ENCODE measurements at regions not wholly inside any gene's neighbourhood (a gene's known extent, or its start where the extent isn't known, plus 50 kb on each side); places are given as distances from the start of the nearest gene placed in this dataset.

DNA sequence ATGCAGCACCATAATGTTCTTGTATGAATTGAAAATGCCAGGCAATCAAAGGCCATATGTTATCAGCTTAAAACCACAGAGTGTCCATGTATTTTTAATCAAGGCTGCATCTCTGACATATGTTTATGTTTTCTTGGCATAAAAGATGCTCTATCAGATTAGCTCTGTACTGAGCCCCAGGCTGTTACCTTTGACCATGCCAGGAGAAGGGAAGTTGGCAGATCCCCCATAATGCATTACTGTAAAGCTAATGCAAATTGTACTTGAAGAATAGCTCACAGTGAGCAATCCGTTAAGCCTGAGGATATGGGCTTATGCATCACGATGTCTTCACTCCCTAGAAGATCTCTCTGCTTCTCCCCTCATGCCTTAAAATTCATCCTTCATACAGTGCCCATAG, 414.4 kb downstream of the BRINP1 start:
- no peak for DNase-seq (ENCODE audit: low read depth)

DNA sequence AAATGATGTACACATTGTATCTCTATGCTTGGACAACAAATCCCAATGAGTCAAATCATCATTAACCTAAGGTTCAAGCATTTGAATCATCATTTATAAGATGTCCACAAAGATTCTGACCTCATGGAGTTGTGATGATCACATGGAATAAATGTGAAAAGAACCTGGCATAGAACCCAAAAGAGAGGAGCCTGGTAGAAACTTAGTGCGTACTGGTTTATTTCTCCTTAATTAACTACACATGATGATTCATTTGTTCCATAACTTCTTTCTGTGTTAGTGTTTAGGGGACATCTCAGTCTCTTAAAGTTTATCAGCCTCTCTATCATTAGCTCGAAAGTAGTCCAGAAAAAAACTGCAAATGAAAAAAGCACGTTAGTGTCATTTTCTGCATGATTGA, 411.6 kb downstream of the BRINP1 start:
- no peak for DNase-seq (ENCODE audit: low read depth)

DNA sequence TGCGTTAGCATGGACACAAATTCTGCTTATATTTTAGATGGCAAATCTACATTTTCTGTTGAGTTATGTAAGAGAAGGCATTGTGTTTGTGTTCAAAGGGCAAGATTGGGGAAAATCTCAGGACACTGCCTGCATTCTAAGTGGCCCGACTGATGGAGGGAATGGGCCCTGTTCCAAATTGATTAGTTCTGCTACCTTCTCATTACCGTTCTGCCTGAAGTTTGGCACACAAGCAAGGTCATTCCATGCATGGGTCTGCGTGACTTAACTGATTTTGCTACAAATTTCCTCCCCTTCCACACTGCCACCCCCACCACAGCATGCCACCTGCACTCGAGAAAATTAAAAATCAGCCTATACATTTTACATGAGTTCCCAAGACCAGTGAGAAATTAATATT, 409.9 kb downstream of the BRINP1 start:
- DNase-seq (ENCODE audit: low read depth): no peak

DNA sequence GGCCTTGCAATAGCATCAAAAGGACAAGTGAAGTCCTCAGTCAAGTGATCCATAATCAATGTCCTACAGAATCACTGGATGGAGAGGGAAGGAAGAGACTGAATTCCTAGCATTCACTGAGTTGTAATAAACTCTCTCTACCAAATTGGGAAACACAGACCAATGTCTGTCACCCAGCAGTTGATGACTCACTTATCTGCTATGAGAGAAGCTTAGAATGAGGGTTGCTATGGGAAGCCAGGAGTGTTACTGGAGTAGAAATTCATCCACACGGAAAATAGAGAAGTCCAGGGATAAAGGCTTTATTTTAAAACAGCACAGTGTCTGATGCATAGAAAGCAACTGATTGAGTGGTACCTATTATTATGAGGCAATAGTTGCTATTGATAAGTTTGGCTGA, 407.4 kb downstream of the BRINP1 start:
- peak; percentile 74 for DNase-seq (ENCODE audit: low read depth)

DNA sequence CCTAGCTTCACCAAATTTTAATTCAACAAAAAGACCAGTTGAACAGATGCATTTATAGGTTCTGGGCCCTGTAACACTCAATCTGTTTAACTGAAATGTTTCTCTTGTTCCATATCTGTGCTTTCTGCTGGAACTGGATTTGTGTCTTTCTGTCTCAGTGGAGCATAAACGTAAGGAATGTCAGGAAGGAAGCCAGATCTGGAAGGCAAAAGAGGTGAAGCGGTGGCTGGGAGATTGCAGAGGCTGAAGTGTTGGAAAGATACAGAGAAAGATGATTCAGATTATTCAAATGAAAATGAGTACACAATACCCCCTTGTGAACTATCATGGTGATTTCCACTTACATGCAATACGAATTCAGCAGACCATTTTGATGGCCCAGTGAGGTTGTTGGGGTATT, 406.8 kb downstream of the BRINP1 start:
- DNase-seq (ENCODE audit: low read depth): no peak

DNA sequence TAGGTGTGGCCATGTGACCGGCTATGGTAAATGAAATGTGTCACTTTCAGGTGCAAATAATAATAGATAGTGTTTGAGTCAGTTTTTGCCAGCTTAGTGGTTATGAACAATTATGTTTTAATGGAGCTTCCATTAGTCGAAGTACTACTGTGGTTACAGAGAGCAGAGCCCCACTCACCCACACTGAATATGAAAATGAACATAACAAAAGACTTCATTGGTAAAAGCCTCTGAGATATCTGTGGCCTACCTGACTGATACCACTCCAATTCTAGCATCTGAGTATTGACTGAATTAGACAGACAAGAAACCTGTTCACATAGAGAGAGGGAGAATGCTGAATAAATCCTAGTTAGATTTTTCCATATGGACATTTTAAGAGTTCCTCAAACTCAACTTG, 405.6 kb downstream of the BRINP1 start:
- no peak for DNase-seq (ENCODE audit: low read depth)

DNA sequence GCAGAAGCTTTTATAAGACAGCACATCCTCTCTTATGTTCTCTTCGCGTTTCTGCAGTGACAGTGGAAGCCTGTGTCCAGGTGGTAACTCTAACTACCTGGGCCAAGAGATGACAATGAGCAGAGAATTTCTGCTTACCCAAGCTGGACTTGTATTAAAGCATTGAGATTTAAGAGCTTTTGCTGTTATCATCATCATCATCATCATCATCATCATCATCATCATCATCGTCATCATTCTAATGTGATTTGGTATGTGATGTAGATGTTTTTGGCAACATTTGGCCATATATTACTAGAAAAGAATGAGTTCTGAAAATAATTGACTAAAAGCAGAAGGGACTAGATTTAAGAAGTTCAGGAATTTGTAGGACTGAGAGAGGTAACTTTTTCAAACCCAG, 401.3 kb downstream of the BRINP1 start:
- DNase-seq (ENCODE audit: low read depth): no peak

DNA sequence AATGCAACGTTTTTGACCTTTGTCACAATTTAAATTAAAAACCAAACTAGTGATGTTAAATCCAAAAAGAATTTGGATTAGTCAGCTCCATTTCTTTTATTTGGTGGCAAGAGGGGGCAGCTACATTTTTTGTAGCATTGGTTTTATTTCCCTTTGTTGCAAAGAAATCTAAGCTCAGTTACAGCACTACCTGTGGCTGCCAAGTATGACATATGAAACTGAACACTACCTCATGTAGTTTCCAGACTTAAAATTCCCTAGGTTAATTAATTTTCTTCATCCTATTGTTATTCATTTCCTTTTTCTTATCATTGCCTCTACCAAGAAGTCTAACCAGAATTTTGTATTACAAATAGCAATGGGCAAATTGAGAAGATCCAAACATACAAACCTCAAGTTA, 393.5 kb downstream of the BRINP1 start:
- DNase-seq (ENCODE audit: low read depth): peak; percentile 10

DNA sequence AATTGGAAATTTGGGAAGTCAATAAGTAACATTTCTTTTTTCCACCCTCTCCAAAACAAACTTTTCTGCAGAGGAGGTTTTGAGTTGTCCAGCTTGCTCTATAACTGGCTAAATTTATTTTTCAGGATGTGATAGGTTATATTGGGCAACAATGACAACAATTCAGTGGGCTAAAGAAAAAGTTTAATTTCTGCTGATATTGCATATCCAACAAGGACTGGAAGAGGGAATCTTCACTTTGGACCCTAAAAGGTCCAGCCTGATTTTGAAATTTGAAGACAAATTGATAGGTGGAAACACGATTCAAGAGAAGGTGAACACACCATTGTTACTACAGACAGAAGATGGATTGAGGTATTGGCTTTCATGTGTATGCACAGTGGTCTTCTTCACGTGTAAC, 393.1 kb downstream of the BRINP1 start:
- DNase-seq (ENCODE audit: low read depth): no peak

DNA sequence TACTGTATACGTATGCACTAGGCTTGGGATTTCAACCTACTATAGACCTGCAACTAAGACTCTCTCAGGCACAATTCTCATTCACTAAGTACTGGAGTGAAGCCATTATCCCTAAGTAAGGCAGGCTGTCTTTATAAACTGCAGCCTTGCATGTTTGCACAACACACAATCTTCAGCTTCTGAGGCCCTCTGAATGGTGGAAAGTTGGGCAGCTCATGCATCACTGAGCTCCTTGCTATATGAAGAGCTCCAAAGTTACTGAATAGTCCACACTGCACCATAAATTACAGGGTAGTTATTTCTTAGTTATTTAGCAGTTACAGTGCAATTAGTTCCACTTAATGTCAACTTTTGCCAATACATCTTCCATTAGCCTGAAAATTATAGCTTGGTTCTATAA, 384.6 kb downstream of the BRINP1 start:
- DNase-seq (ENCODE audit: low read depth): no peak

DNA sequence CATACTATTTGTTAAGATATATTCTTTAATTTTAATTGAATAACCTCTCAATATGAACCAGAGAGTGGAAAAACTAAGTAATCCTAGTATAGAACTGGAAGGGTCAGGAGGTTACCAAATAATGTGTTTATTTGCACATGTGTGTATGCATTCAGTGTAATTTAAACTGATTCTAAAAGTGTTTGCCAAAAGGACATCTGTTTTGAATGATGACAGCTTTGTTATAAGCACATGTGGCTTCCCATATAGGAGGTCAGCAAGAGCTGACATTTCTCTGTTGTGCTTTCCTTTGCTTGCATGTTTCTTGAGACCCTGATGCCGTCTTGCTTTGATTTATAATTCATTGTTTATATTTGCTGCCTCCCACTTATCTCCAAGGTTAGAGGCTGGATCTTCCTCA, 383.4 kb downstream of the BRINP1 start:
- DNase-seq (ENCODE audit: low read depth): no peak

DNA sequence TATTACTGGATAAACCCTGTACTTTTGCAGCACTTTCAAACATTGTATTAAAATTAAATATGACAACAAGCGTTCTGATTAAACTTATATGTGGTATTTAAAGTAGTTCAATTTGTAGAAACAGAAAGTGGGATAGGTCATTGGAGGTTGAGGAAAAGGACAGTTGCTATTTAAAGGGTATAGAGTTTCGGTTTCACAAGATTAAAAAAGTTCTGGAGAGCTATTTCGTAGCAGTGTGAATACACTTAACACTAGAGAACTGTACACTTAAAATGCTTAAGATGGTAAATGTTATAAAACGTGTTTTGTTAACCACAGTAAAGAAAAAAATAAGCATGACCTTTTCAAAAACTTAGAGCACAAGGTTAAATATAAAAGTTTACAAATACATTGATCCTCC, 382.1 kb downstream of the BRINP1 start:
- DNase-seq (ENCODE audit: low read depth): no peak

DNA sequence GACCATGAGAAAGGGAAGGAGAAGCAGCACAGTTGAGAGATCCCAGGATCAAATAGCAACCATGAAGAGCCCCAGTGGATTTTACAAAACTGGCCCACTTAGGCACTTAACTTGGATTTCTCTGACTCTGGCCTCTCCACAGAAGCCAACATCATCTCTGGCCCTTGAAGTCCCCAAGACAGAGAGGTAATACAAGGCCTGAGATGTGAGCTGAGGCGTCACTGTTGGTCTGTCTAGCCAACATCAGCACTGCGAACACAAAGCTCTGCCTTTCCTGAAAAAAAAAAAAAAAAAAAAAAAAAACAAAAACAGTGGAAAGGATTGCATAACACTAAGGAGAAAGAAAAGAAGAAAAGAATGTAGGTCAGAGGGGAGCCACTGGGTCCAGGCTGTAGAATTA, 378.3 kb downstream of the BRINP1 start:
- no peak for DNase-seq (ENCODE audit: low read depth)

DNA sequence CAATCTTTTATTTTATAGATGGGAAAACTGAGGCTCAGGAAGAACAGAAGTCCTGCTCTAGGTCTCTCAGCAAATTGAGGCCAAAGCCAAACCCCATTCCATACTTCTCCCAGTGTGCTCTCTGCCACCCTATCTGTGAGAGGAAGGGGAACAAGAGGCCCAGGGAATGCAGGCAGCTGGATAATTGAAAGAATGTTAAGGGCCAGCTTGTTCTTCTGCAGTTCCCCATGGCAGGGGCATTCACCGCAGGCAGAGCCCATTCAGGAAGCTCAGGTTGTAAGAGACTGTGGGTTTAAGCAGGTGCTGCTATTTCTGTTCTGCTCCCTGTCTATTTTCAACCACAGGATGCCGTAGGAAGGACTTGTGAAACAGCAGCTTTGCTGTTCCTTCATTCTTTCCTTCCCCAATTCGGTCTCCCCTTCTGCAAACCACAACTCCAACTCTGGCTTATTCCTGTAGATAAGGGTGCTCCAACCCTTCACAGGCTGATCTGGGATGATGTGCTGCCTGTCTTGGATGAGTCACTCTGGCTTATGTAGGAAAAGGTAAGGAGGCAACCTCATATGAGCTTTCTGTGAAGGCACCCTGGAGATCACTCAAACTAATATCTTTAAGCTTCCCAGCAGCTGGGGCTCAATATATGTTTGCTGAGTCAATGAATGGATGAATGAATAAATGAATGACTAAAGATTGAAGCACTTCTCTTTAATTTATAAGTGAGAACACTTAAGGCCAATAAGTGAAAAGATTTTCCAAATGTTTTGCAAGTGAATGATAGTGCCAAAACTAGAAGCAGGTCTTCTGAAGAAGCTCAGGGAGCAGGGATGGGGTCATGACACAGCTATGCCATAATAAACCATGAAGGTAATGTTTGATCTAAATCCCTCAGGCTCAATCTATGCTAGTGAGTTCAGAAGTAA, 377.6 kb downstream of the BRINP1 start:
- DNase-seq (ENCODE audit: low read depth): no peak

DNA sequence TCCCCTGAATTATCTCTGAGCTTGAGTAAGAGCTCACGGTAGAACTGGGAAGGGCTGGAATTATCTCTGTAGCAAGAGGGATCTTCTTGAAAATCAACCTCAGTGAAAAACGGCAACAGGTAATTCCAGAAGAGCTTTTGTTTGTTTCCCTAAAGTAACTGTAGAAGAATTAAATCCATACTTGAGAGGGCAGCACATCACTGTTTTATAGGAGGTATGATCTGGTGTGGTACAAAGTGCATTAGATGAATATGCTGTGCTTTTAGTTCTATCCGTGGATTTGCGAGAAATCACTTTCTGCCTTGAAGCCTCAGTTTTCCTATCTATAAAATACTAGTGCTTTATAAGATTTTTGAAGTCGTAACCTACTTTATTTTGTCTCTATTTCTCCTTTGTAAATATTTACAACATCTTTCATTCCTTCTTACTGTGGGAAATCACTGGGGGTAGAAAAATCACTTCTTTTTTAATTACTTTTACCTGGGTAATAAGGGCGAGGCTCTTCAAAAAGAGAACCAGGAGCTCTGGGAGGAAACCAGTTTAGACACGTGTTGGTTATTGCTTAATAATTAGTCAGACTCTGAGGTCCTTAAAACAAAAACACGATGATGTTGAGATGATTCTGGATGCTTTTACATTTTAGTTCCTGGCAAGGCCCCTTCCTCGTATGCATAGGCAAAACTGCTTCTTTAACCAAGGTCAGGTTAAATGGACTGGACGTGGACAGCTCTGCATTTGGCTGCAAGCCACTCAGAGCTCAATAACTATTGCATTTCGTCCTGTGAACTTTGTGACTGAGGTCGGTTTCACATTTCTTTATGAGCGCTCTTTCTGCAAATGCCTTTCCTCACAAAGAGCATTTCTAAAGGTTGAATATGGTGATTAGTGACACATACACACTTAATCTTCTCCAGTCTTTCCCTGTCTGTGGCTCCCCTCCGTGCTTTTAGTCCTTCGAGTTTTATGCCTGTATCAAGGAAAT, 376.1 kb downstream of the BRINP1 start:
- no peak for DNase-seq (ENCODE audit: low read depth)

DNA sequence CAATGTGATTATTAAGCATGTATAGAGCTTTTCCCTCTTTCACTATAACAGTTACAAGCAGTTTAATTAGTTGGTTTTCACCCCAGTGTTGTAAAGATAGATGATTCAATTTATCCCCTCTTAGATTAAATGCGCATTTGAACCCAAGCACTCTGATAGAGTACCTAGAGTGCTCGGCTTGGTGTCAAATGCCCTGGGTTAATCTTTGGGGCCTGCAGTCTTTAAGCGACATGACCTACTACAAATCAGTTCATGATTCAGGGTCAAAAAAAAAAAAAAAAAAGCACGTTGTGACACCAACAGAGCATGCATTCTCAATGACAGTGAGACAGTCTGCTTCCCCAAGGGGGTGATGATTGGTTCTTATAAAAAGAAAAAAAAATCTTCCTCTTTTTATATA, 375.3 kb downstream of the BRINP1 start:
- DNase-seq (ENCODE audit: low read depth): no peak

DNA sequence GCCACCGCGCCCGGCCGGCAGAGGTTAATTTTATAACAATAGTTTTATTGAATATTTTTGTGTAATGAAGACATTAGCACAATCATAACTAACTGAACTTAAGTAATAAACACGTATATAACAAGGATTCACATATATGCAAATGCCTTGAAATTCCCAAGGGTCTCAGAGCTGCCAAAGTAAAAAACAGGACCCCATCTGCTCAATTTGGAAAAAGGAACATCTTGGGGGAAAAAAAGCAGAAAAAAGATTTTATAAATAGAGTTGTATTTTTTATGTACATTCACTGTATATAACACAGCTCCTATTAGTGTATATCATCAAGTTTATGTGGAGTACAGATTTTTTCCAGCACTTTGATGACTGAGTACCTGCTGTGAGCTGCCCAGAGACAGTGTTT, 366.7 kb downstream of the BRINP1 start:
- DNase-seq (ENCODE audit: low read depth): no peak

DNA sequence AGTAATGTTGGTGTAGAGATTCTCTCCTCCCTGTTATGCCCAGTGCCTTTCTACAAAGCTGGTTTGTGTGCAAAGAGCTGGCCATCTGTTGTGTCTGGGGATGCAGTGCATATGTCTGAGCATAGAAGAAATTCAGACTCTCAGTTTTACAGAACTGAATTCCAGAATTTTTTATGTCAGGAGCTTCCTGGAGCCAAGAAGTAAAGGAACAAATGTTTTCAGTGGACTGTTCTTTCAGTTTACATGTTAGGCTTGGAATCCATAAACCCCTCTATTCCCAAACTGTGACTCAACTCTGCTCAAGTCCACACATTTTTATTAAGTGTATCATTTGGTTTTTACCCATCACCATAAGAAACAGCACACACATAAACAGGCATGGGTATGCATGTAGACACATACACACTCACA, 366.0 kb downstream of the BRINP1 start:
- peak; percentile 57 for DNase-seq (ENCODE audit: low read depth)

DNA sequence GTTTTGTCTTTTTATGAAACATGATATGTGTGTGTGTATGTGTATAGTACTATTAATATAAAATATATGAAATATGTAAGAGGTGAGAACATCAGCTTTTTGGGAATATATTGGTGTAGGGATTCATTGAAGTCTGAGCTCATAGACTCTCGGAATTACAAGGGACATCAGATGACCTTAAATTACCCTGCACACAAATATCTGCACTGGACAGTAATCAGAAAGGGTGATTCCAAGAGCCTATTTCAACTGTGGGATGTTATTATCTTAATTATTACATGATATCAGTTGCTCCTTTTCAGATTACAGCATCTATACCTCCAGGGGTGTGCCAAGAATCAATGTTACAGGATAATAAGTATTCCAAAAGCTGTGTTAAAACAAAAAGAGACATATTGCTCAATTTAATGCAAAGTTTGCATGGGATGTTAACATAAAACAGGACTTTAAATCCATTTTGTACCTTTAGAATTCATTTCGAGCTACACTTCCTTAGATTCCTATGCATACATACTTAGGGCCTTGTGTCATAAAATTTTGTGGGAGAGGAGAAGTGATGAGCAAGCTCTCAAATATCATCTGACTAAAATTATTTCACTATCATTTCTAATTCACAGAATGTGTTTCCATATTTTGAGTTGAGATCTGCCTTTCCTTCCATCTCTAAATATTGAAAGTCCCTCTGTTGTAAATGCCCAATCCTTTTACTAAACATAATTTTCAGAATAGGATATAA, 365.2 kb downstream of the BRINP1 start:
- no peak for DNase-seq (ENCODE audit: low read depth)

DNA sequence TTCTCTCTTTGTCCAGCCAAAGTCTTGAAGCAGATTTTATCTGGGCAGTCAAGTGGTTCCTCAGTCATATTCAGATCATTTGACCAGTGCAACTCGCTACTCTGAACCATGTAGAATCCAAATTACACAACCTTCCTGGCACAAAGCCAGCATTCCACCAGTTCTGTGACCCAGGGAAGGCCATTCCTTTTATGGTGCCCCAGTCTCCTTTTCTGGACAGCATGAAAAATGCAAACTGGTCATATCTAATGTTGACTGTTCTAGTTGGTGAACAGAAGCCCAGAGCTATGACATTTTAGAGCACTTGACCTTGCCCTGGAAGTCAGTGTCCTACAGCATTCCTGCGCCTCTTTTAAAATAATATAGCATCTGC, 364.6 kb downstream of the BRINP1 start:
- peak; percentile 83 for DNase-seq (ENCODE audit: low read depth)

DNA sequence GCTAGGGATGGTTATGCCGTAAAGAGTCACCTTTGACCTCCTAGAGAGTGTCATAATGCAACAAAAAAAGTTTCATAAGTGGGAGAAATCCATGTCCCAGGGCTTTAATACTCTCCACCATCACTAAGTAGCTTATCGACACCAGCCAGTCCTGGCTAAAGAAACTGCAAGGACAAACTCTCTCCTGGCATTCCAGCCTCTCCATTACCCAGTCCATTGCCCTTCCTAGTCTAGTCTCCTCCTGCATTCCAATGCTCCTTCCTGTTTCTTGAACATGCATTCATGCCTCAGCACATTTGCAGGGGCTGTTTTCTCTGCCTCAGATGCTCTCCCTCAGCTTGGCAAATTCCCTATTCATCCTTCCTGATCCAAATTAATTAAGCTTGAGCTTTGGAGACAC, 364.1 kb downstream of the BRINP1 start:
- no peak for DNase-seq (ENCODE audit: low read depth)

DNA sequence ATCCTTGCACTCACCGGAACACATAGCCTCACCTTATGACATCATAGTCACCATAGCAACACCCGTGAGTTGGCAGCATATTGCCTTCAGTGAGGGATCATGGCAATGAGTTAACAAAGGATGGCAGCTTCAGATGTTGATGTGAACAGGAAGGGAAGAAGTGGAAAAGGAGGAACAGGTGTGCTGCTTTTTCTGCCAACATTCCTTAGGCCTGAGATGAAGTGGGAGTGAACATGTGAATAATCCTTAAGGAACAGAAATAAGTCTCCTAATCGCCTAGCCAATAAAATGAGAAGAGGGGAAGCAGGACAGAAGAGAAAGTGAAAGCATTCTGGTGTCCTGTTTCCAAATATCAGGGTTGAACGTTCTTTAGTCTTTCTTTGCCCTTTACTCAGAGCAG, 360.0 kb downstream of the BRINP1 start:
- DNase-seq (ENCODE audit: low read depth): no peak

All from stromal cell of bone marrow (primary cell).